C1 segment of cervical spinal cord (tissue), 14 donors: ENCODE measurements at regions not wholly inside any gene's neighbourhood (a gene's known extent, or its start where the extent isn't known, plus 50 kb on each side); places are given as distances from the start of the nearest gene placed in this dataset.
"Not testable (repeated sequence)": the region's sequence is repeated elsewhere in the genome, so short reads cannot be mapped to it uniquely, and the experiment has no call there.

Source experiments
- DNase-seq, 14 donors: peaks; one replicate each; lab custom pipeline; 2025; lab: John Stamatoyannopoulos, UW

- no peak for DNase-seq
Observed at GRCh38 chr9:2495221-2496005, 126.2 kb upstream of the VLDLR start.

DNA sequence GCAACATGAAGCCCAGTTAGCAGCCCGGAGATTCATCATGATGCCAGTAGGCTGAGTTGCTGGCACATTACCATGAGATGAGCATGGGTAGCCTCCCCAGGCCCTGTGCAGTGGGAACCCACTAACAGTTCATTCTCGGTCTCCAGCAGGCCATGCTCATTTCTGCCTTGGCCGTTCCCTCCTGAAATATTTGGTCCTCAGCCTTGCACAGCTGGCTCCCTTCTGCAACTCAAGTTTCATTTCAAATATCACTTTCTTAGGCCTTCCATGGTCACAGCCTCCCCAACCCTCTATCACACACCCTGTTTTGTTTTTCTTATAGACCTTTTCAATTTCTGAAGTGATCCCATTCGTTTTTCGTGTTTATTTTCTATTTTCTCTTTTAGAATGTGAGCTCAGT, 125.4 kb upstream of the VLDLR start:
- no peak for DNase-seq

DNA sequence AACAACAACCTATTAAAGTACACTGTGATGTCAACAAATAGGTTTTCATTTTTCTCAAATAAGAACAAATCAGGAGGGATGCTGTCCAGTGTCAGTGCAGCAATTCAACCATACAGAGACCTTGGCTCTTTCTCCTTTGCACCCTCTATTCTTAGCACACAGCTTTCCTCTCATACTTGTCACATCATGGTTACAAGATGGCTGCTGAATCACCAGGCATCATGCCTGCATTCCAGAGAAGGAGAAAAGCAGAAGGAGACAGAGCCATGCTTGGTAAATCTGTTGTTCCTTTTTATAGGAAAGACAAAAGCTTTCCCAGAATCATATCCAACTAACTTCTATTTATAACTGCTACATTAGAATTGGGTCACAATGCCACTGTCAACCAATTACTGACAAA, 124.7 kb upstream of the VLDLR start:
- no peak for DNase-seq

GRCh38 chr9:2497666-2498400, 123.8 kb upstream of the VLDLR start:
- no peak for DNase-seq

DNA sequence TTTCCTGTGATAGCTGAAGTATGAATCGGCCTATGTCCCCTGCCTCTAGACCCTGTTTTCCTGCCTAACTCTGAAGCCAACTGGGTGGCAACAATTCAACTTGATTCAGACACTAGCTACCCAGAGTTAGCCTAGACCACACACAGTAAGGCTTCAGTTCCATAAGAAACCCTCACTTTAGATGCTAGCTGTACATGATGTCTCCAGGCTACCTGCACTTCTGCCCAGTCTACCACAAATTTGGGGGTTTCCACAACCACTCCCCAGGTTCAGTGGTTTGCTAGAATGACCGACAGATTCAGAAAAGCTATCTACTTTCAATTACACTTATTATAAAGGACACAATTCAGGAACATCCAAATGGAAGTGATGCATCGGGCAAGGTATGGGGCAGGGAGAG, 119.4 kb upstream of the VLDLR start:
- DNase-seq, result no peak

DNA sequence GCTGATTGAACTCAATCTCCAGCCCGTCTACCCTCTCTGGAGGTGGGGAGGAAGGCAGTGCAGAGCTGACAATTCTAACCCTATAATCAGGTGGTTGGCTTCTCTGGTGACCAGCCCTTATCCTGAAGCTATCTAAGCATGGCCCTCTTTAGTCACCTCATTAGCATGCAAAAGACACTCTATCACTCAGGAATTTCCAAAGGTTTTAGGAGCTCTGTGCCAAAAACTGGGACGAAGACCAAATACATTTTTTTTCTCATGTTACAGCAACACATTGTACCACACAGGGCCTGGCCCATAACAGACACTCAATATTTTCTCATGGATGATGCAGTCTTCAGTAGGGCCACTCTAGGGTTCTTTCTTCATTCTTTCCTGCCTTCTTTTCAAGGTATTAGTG, 118.8 kb upstream of the VLDLR start:
- DNase-seq, result no peak

DNA sequence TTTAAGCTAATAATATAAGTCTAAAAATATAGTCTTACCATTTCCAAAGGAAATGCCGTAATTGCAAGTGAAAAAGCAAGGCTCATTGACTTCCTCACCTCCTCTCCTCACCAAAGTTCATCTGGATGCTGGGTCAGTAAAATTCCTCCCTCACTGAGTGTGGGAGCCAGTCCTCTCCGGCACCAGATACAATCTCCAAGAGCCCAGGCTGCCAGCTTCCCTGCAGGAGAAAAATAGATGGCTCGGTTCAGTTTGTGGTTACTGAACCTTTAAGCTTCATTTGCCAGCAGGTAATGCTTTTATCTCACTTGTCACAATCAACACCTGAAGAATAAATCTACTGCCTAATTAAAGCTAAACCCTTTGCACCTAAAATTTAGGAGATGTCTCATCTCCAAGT, 115.3 kb upstream of the VLDLR start:
- peak in 1 of 14 donors; percentile 59 for DNase-seq

DNA sequence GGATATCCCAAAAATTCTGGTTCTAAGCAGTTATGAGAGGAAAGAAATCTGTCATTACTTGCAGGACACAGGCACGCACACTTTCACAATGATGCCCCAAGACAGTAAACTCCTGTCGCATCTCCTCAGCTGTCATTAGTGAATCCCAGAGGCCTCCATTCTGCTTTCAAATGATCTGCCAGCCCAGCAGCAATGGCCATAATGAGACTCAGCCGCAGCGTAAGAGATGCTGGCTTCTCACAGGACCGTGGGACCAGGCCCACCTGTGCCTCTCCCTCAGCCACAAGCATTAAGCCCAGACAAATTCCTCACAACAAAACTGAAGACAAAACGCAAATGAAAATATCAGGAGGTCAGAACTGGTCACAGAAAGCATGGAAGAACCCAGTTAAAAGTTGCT, 98.0 kb upstream of the VLDLR start:
- no peak for DNase-seq

- DNase-seq, result no peak
Observed at GRCh38 chr9:2524601-2525000, 97.0 kb upstream of the VLDLR start.

GRCh38 chr9:2525147-2525546, 96.4 kb upstream of the VLDLR start:
- DNase-seq, result no peak

DNA sequence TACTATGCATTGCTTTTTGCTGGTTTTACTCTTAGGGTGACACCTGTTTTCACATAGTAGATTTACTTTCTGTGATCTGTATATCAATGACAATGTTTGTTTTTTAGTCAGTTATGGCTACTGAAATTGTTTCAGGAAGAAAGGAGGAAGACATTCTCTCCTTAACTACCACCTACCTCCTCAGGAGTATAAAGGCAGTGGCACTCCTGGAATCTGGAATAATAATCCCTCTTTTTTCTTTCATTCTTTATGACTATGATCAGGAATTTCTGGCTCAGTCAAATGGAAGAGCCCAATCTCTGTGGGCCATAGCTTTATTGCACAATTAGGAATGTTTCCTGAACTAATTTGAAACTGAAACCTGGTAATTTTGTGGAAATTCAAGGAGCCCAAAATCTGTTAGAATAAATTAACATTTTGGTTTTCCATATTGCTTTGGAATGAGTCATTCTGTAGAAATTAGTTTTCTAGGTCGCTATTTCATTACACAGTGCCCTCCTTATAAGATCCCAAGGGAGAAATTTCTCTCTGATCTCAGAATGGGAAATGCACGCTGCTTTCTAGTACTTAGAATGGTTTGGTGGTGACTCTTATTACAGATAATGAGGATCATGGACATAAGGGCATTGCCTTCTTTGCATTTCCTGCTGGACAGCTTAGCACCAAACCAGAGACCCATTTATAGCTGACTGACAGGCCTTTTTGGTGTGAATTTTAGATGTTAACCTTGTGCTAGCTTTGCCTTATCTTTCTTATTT, 95.3 kb upstream of the VLDLR start:
- DNase-seq, result no peak

GRCh38 chr9:2531481-2531880, 90.1 kb upstream of the VLDLR start:
- DNase-seq, result no peak

DNA sequence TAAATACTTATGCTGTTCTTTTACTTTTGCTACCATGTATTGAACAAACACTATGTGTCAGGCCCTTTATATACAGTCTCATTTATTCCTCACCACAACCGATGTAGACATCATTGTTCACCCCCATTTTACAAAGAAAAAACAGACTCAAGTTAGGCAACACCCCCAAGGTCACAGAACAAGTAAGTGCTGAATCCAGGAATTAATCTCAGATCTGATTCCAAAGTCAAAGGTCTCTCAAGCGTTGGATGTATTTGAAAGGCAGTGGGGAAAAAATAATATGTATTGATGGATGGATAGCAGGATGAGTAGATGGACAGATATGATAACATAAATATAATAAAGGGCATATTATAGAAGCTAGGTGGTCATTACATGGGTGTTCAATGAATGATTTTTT, 85.1 kb upstream of the VLDLR start:
- no peak for DNase-seq

DNA sequence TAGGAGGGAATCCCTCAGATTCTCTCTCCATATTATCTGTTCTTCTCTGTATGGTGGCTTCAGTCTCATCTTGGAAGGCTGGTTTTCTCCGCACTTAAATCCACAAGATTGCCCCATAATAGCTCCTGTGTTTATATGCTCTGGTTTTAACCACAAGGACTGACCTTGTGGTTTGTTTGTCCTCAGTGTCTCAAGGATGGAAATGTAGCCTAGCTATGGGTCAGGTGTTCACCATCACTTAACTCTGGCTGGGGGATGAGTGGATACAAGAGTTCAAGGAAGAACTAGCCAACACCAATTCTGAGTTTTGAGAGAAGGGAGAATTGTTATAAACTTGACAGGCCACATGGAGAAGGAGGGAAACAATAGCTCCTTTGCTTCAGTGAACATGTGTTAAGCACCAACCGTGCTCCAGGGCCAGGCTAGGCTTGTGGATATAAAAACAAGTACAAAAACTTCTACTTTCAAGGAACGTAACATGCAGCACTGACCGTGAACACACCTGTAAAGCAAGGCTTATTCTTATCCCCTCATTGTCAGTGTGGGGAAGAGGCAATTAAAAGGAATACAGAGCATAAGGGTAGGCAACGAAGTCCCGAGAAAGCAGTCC, 75.6 kb upstream of the VLDLR start:
- no peak for DNase-seq

- DNase-seq, result not testable (repeated sequence)
Observed at GRCh38 chr9:2555899-2556600, 65.5 kb upstream of the VLDLR start.

DNA sequence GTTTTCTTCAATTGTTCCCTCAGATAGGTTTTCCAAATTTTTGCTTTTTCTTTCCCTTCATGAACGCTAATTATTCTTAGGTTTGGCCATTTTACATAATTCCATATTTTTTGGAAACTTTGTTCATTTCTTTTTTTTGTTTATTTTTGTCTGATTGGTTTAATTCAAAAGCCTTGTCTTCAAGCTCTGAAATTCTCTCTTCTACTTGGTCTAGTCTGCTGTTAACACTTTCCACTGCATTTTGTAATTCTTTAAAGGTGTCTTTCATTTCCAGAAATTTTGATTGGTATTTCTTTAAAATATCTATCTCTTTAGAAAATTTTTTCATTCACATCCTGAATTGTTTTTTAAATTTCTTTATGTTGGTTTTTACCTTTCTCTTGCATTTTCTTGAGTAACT, 63.9 kb upstream of the VLDLR start:
- DNase-seq, result no peak

- DNase-seq, result peak in 3 of 14 donors; percentile 1 to 18 (median 4)
Observed at GRCh38 chr9:2559192-2560152, 62.1 kb upstream of the VLDLR start.

DNA sequence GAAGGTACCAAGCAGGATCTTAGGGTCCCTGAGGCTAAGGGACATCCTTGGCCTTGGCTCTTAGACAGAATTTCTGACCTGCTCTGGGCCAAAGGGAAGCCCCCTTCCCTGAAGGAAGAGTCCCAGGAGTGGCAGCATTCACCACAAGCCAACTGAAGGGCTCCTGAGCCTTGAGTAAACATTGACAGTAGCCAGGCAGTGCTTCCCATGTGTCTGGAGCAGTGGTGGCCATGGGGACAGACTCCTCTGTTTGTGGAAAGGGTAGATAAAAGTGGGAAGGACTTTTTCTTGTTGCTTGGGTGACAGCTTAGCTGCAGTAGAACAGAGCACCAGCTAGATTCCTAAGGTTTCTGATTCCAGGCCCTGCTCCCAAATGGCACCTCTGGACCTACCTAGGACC, 61.4 kb upstream of the VLDLR start:
- no peak for DNase-seq

DNA sequence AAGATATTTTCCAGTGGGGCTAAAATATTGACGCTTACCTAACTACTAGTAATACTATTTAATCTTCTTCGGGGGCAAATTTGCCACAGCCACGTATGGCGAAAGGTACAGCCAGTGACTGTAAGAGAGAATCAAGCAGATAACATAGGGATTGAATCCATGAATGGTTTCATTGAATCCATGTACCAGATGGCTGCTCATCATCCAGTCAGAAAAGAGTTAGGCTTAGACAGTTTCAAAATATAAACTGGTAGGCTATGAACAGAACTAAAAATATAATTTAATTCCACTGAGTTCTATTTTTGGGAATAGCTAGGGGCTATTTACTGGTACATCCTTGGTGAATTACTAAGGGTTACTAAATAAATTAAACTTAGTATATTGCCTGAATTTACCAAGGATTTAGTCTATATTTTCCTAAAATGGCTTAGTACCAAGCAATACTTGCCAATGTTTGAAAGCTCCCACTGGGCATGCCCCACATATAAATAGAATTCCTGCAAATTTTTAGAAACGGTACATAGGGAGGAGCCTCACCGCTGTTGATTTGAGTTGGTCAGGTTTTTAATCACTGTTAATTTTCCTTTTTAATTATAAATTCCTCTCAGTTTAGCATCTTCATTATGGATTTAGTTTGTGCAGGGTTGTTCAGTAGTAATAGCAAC, 55.8 kb upstream of the VLDLR start:
- DNase-seq, result peak in 1 of 14 donors; percentile 77

GRCh38 chr9:2567922-2568321, 53.7 kb upstream of the VLDLR start:
- no peak for DNase-seq
